ENCODE measurements at regions not wholly inside any gene's neighbourhood (a gene's known extent, or its start where the extent isn't known, plus 50 kb on each side); places are given as distances from the start of the nearest gene placed in this dataset.
A peak's percentile ranks its signal among the peaks of the same experiment; 100 is the strongest.
"Not testable (repeated sequence)": the region's sequence is repeated elsewhere in the genome, so short reads cannot be mapped to it uniquely, and the experiment has no call there.

DNA sequence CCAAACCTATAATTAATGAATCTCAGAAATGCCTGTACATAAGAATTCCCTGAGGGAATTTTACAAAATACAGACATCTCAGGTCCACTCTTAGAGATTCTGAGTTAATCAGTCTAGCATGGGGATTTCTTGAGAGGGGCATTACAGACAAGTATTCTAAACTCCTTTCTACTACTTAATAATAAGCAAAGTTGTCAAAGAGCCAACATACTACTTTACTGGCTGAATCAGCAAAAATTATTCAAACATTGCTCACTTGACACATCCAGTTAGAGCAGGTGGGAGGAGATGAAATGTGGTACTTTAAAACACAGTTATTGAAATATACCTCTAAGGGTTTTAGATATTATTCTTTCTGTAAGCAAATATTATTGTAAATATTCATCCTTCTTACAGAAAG lies 1164.7 kb downstream of the CDY2B start:
- DNase-seq: no peak

DNA sequence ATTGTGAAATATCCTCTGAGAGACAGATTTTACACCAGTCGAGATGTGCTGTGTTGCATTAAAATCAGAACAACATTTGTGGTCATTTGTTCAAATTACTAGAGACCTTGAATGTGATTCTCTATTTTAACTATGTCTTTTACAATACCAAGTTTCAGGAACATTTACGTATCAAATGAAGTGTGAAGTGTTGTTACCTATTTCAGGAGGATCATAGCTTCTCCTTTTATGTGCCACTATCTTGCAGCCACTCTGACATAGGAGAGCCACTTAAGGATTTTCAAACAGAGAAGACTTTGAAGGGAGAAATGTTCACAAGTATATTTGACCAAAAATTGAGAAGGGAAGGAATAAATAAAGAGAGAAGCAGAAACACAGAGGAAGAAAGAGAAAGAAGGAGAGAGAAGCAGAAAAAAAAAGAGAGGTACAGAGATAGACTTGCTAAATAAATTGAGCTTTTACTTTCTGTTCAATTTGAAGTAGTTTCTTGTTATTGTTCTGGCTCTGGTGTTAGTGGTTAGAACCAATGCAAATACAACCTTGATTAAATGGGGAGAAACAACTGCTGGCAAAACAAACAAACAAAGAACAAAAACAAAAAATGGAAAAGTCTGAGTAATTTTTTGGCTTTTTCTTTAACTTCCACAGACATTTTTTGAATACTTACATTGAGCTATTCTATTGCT lies 1206.8 kb downstream of the CDY2B start:
- no peak for DNase-seq

DNA sequence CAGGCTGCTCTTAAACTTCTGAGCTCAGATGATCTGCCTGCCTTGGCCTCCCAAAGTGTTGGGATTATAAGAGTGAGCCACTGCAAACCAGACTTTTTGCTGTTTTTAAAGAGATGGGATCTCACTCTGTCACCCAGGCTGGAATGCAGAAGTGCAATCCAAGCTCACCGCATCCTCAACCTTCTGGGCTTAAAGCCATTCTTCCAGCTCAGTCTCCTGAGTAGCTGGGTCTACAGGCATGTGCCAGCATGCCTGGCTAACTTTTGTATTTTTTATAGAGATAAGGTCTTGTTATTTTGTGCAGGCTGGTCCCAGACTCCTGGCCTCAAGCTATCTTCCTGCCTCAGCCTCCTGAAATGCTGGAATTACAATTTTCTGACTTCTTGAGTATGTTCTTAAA lies 1211.6 kb downstream of the CDY2B start:
- no peak for DNase-seq

DNA sequence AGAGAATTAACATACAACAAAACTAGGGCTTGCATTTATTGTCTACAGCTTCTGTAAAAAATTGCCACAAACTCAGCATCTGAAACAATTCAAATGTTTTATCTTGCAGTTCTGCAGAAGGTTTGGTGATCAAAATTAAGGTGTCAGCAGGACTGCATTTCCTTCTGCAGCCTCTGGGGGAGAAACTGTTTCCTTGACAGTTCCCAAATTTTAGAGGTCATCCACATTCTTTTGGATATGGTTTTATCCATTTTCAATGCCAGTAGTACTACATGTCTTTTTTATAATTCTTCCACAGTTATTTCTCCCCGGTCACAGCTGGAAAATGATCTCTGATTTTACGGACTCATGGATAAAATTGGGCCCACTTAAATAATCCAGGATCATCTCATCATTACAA lies 1217.3 kb downstream of the CDY2B start:
- no peak for DNase-seq

DNA sequence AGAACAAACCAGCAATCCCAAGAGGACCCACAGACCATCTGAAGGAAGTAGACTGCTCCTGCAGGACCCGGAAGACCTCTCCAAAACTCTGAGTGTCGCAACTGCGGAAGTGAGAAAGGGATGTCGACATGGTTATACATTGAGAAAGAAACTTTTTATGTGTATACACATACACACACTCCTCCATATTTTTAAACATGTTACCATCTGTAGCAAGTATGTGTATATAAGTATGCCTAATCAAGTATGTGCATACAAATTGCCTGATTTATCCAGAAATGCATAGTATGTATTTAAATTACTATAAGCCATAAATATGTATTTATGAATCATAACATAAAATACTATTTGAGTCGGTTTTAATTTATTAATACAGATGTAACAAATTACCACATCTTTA lies 1220.7 kb downstream of the CDY2B start:
- DNase-seq: no peak

DNA sequence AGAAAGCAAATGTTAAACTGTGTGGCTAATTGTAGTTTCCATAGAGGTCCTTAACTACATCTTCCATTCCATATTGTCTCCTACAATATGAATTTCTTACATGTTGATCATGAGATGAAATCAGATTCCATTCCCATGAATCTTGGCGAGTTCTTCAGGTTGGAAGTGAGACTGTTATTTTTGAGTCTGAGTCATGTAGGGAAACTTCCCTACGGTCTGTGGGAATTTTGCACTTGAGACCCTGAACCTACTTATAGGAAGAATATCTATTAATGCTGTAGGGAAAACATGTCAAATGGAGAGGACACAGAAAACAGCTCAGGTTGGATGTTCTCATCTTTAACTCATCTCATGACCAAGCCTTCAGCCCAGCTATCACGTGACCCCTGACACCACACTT lies 1226.0 kb downstream of the CDY2B start:
- no peak for DNase-seq

DNA sequence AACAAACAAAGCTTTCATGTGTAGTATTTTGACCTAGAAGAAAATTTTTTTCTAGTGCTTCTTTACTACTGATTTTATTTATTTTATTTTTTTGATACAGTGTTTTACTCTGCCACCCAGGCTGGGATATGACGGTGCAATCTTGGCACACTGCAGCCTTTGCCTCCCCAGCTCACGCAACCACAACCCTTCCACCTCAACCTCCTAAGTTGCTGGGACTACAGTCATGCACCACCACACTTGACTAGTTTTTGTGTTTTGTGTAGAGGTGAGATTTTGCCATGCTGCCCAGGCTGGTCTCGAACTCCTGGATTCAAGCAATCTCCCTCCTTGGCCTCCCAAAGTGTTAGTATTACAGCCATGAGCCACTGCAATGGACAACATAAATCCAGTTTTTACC lies 1234.0 kb downstream of the CDY2B start:
- no peak for DNase-seq

DNA sequence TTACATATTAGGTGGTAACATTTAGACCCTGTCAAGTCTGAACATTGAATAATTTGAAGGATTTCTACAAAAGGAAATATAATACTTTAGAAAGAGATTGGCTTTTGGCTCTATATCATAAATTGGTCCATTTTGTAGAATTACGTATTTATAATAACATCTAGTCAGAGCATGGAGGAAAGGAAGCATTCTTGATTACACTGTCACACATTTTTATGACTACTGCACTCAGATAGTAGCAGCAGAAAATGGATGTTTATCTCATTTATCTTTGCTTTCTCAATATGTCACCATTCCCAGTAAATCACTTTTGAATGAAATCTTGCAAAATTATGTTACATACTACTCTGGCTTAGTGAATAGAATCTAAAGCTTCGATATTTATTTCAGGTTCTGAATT lies 1234.6 kb downstream of the CDY2B start:
- DNase-seq: no peak

DNA sequence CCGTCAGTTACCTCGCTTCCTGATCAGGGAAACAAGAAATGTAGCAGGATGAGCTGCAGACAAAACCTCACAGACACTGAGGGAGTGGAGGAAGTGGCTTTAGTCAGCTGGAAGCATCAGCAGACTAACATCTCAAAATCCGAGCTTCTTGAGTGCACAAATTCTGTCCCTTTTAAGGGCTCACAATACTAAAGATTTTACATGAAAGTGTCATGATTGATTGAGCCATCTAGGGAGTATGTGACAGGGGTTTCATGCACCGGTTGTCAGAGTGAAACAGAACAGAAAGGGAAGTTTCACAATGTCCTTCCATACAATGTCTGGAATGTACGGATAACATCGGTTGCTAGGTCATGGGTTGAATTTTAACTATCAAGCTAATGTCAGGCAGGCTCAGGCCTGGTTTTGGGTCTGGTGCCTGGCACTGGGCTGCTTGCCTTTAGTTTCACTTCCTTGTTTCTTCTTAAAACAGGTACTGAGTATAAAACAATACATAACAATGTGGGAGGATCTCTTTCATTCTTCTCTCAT lies 1235.7 kb downstream of the CDY2B start:
- no peak for DNase-seq

DNA sequence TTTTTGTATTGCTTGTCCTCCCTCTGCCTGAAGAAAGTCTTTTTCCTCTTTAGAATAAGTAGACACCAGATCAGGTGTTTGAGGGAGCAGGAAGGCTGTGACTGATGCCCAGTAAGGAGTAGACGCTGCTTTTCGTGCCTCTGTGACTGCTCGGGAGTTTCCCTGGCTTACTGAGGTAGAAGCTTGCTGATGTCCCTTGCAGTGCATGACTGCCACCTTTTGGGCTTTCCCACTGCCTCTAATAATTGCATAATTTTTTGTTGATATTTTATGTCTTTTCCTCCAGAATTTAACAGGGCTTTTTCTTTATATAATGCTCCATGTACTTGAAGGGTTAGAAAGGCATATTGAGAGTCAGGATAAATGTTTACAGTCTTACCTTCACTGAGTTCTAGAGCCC lies 1240.2 kb downstream of the CDY2B start:
- no peak for DNase-seq

DNA sequence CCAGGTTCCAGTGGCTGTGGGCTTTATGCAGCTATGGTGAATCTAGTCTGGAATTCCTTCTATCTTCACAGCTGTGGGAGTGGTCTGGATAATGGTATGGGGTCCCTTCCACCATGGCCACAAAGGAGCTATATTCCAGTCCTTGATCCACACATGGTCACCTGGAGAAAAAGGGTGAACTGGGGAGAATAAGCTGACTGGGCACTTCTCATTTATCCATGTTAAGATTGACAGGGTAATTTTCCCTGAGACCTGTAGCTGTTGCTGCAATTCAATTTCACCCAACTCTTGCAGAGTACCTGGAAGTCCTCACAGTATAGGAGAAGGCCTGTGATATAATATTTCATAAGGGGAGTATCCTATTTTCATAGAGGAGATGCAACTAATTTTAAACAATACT lies 1241.3 kb downstream of the CDY2B start:
- not testable (repeated sequence) for DNase-seq

DNA sequence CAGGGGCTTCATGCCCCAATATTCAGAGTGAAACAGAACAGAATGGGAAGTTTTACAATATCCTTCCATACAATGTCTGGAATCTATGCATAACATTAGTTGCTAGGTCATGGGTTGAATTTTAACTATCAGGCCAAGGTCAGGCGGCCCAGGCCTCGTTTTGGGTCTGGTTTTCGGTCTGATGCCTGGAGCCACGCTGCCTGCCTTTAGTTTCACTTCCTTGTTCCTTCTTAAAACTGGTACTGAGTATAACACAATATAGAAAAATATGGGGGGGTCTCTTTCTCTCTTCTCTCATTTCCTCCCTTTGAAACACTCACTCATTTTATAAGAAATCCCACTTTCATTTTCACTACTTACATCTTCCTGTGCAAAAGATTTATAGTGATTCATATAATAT lies 1243.8 kb downstream of the CDY2B start:
- DNase-seq: no peak

DNA sequence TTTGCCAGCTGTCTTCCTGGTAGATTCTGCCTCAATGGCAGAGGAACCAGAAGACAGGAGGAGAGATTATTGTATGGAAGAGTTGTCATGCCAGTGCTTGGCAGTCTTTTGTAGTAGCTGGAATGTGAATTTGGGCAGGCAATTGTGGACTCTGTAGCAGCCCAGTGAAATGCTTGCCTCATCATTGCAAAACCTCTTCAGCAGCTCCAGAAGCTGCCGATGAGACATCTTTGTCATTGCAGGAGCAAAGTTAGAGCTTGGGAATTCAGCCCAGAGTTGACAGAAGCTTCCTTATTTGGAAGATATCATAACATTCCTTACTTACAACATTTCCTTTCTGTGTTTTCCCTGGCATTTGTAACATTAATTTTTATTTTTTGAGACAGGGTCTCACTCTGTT lies 1250.9 kb downstream of the CDY2B start:
- DNase-seq: no peak

DNA sequence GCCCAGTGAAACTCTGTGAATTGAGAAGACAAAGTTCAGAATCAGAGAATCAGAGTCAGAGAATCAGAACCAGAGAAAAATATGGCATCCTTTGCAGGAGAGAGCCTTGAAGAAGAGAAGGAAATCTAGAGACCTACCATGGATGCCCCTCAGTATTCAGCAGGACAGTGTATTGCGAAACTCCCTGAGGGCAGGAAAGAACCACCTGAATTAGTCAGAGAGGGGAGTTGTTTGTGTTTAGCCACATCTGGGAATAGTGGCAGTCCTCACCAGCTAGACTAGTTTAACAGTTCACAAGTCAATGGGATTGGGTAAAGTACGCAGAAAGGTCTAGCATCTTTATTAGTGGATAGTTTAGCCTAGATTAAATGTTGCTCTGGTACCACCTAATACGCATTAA lies 1252.9 kb downstream of the CDY2B start:
- DNase-seq: no peak

DNA sequence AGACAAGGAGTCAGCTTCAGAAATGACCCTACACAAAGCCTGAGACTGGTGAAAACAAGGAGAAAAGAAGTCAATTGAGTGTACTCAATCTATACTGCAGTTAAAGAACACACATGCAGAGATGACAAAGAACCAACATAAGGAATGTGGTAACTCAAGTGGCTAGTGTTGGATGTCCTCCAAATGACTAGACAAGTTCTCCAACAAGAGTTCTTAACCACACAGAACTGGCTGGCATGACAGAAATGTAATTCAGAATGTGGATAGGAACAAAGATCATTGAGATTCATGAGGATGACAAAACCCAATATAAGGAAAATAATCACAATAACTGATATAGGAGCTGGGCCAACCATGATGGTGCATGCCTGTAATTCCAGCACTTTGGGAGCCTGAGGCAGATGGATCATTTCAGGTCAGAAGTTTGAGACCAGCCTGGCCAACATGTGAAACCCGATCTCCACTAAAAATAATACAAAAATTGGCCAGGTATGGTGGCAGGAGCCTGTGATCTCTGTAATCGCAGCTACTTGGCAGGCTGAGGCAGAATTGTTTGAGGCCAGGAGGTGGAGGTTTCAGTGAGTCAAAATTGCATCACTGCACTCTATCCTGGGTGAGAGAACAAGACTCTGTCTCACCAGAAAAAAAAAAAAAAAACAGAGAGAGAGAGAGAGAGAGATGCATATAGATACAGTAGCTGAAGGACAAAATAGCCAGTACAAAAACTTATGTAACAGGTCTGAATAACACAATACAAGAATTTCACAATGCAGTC lies 1263.6 kb downstream of the CDY2B start:
- no peak for DNase-seq

DNA sequence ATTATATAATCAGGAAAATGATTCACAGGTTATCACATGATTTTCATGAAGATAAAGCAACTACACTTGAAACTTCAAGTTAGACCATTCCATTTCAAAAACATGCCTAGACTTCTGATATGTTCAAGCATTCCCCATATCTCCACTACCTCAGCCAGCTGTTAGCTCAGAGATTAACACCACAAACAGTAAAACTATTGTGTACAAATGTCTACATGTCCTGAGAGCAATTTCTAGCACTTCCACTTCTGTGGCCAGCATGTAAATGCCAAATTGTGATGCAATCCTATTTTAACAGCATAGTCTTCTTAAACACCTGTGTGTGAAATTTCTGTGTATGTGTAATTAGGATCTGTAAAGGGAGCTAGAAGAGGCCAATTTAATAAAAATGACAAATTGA lies 1271.3 kb downstream of the CDY2B start:
- DNase-seq: no peak

DNA sequence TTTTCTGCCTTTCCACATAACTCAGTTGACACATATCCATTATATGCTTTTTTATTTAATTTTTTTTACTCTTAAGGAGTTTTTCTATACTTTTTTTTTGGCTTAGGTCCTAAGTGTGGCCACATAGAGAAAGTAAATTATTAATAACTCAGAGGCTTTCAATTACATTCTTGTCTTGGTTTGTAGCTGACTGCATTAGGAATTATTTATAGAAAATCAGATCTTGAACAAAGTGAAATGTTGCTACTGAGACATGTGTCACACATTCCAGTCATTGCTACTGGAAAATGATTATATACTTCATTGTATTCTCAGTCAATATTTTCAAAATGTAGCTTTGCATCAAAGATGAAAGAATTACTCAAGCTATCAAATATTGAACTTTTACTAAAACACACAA lies 1277.9 kb downstream of the CDY2B start:
- no peak for DNase-seq

DNA sequence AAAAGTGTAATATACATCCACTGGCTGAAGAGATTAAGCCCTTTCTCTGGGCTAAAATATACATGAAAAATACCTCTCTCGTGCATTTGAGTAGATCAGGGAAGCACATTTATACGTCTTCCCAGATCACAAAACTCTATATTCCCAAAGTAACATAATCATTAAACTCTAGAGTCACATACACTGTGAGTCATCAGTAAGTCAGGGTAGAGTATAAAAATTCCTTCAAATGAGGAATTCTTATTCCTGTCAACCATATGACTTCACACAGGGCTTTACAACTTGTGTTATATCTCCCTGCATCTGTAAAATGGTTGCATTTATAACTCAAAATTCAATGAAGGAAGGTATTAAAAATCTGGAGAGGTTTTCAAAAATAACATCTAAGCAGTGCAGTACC lies 1278.4 kb downstream of the CDY2B start:
- DNase-seq: no peak

DNA sequence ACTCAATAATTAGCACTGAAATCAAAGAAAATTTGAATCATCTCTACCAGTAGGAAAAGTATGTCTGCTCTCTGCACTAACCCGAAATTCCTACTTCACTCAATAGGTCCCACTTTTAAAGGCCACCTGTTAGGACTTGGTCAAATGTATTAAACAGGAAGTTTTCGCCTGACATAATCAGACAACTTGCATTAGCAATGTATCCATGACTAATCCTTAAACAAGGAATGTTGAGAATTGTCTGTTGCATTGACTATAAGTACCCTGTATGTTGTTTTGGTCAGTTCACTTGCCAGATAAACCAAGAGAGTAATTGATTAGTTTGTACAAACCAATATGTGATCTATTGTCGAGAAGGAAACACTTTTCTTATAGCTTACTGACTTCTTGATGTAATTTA lies 1308.0 kb downstream of the CDY2B start:
- DNase-seq: no peak

DNA sequence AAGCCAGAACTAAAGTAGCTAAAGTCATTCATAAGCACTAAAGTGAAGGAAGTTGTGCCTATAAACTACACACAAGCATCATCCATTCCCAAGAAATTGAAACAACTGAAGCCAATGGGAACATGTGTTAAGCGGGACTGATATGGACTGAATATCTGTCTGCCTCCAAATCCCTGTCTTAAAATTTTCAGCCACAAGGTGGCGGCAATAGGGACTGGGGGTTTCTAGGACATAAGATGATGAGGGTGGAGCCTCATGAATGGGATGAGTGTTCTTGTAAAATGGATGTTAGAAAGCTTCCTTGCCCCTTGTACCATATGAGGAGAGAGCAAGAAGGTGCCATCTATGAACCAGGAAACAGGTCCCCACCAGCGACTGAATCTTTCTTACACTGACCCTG lies 1317.5 kb downstream of the CDY2B start:
- DNase-seq: peak; percentile 22

DNA sequence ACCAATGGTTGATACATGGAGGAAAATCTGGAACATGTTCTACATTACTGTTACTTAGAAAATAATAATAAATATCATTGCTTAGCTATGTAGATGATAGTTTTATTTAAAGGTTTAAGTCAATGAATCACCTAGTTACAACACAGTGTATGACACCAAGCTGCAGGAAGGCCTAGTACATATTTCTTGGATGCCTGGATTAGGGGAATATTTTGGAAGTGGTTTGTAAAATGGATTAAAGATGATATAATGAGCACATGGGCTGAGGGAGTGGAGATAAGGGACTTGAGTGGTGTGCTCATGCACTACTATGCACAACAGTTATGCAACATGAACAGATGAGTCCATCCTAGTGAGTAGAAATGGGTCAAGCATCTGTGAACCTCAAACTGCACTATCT lies 1358.0 kb downstream of the CDY2B start:
- no peak for DNase-seq

DNA sequence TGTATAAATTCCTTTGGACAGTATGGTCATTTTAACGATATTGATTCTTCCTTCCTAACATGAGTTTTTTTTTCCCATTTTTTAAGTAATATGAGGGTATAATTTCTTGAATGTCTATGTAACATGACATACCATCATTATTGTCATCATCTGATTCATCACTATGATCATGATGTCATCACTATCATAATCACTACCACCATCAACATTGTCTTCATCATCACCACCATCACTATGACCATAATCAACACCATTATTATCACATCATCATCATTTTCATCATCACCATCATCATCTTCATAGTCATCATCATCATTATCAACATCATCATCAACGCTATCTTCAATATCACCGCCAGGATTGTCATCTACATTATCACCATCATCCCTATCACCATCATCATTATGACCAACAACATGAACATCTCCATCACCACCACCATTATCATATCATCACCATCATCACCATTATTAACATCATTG lies 1377.2 kb downstream of the CDY2B start:
- DNase-seq: no peak

DNA sequence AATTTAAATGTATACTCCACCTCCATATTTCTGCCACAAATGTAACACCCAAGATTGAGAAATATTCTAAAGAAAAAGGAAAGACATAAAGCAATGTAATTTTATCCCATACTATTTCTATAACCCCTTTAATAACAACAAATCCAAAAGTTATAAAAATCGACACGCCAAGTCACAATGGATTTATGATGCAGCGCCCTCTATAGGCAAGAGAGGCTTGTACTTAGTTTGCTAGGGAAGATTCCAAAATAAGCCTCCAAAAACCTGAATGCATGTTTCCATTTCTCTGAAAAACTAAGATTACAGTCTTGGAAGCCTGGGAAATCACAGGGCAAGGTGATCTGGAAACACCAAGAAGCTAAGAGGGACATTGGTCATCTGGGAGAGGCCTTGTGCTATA lies 1389.3 kb downstream of the CDY2B start:
- no peak for DNase-seq

DNA sequence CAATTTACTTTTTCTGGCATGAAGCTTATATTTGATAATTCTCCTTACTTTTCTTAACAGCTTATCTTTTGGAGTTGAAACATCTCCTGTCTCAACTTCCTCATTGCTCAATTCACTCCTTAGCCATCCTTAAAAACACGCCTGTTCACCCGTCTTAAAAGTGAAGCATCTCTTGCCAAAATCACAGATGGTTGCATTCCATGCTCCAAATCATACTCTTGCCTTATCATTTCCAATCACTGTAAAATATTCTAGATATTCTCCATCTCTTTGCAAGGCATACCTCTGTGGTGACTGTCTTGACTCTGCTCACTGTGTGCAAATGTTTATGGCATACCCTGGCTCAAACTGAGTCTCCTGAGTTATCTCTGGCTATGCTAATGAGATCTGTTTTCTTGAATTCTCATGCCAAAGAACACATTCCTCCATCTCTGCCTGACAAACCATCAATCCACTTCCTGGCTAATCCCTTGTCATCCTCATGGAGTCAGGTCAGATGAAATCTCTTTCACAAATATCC lies 1393.3 kb downstream of the CDY2B start:
- no peak for DNase-seq
